HG03039 (cell line): ENCODE measurements at regions not wholly inside any gene's neighbourhood (a gene's known extent, or its start where the extent isn't known, plus 50 kb on each side); places are given as distances from the start of the nearest gene placed in this dataset.
"Not testable (repeated sequence)": the region's sequence is repeated elsewhere in the genome, so short reads cannot be mapped to it uniquely, and the experiment has no call there.

Source experiments
- ATAC-seq: cut with Tn5 transposase; IDR thresholded peaks from one replicate; pipeline ENCODE4 v1.9.1; 2021; ENCODE audit warnings: mild to moderate bottlenecking, moderate library complexity; ENCODE audit not compliant: unreplicated experiment

DNA sequence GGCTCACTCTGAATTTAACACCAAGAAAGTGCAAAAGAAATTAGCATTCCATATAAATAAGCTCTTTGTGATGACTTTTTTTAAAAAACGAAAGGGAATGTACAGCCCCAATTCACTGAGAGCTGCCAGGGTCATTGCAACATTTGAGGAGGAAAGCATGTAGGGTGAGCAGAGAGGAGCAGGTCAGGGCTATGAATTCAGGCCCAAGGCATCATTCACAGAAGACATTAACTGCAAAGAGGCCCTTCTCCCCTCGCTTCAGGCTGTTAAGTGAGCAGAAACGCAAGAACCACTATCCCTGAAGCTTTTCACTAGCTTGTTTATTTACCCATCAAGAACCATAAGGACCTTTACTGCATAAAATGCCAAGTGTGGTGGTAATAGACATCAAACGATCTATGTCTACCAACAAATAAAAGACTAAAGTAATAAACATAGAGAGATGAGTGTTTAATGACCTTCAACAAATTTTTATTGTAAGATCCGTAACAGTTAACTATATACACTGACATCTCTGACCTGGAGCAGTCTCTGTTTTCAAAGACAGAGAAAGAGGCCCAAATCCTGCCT, 333.1 kb upstream of the HNRNPA3 start:
- ATAC-seq: no peak

DNA sequence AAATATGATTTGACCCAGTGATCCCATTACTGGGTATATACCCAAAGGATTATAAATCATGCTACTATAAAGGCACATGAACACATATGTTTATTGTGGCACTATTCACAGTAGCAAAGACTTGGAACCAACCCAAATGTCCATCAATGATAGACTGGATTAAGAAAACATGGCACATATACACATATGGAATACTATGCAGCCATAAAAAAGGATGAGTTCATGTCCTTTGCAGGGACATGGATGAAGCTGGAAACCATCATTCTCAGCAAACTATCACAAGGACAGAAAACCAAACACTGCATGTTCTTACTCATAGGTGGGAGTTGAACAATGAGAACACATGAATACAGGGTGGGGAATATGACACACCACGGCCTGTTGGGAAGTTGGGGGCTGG, 330.5 kb upstream of the HNRNPA3 start:
- ATAC-seq: not testable (repeated sequence)

DNA sequence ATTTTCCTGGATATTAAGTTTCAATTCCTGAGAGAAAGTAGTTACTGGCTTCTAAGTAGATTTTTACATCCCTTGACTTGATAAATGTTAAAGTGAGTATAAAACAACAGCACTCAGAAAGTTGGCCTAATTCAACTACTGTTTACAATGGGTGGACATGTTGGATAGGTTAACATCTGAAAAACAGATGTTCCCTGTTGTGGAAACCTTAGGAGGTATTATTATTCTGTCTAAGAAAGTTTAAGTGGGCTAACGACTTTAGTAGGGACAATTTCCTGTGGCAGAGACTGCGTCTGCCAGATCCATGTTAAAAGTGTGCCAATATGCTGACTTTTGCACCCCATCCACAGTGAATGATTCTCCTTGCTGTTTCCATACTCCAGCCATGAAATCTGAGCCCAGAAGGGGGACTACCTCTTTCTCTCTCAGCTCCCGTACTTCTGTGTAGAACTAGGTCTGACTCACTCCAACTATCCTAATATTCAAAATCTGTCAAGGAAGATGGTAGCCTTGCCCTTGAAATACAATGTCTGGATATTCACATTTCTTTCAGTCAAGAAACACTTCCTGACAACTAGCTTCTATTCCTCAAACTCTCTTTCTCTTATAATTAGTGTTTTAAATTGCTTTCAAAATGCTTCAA, 327.5 kb upstream of the HNRNPA3 start:
- no peak for ATAC-seq

DNA sequence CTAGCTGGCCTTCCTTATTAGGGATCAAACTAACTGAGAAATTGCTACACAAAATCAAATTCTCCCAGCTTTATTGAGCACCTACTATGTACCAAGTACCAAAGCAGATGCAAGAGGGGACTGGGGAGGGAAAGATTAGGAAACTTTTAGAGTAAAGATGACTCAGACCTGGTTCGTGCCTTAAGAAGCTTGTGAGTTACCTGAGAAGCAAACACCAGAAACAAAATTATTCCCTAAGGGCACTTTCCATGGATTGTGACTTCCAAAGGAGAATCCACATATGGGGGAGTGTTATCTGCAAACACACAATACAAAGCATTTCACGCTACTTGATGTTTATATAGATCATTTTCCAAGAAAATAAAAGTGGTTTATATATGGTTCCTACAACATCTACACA, 326.9 kb upstream of the HNRNPA3 start:
- ATAC-seq: no peak

DNA sequence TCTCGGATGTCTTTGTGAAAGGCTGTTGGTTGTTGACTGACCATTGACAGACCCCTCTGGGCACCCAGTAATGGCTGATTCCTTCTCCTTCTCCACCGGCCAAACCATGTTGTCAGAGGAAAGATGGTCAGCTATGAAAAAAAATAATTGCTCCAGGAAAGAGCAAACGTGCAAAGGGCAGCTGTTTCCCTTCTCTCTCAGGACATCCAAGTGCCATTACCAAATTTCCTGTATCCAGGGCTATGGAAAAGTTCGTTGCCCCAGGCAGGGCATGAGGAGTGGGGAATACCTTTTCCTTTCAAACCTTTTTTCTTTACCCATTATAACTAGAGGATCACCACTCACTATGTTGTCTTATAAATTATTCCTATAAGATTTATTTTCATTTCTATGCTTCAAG, 321.5 kb upstream of the HNRNPA3 start:
- no peak for ATAC-seq

DNA sequence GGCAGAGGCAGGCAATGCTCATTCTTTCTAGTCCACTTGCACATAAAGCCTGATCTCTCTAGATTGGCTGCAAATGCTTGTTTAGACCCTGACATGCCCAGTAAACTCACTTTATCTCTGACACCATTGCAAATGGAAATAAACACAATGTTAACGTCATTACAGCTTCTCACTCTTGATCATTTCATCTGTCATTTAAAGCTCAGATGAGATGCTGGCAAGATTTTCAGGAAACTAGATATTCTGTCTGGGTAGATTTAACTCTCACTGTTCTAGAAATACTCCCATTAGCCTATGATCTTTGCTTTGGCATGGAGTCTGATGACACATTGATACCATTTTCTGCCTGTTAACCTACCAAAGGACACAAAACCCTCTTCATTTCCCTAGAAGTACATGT, 320.7 kb upstream of the HNRNPA3 start:
- ATAC-seq: no peak

DNA sequence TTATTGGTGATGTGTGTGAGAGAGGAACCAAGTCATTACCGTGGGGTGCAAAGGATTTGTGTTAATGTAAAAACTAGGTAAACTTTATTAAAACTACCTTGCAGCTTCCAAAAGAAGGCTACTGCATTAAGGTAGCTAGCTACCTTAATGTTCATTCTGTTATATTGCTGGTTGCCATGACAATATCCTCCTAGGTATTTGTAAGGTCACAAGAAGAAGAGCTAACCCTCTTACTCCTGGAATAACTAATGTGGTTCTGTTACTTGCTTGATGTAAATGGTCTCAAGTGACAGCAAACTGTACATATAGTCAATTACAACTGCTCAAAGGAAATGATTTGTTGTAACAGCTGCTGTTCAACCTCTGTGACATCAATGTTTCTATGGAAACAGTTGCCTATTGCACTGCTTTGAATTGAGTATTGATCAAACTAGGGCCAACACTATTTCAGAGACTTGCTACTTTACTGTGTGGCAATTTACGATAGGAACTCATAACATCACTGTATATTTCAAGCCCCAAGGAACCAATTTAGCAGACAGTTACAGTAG, 319.8 kb upstream of the HNRNPA3 start:
- no peak for ATAC-seq

DNA sequence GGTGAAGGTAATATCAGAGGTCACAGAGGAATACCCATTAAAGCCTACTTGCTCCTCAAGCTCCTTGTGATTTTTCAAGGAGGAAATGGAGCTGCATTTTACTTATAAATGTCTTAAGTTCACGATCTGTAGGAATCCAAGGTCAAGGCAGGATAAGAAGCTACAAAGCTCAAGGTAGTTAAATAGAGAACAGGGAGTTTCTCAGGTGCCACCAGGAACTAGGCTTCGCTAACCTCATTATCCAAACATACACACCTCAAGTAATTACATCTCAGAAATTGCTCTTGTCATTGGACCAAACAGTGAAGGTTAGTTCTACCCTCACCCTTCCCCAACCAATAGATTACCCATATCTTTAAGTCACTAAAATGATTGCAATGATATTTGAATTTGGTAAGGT, 317.4 kb upstream of the HNRNPA3 start:
- ATAC-seq: no peak

DNA sequence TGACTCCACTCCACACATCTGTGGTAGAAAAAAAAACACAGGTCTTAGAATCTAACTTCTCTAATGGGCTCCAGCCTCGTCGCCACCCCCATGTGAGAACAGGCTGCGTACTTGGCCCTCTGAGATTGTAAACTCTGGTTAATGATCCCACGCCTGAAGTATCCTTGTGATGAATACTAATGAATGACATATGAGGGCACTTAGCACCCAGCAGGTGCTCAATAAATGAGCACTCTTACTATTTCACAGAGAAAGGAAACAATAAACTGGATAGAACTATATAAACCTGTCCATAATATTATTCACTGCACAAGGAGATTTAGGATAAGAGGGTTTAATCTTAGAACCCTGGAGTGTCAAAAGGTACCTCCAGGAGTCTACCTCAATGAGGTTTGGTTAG, 310.1 kb upstream of the HNRNPA3 start:
- ATAC-seq: no peak

DNA sequence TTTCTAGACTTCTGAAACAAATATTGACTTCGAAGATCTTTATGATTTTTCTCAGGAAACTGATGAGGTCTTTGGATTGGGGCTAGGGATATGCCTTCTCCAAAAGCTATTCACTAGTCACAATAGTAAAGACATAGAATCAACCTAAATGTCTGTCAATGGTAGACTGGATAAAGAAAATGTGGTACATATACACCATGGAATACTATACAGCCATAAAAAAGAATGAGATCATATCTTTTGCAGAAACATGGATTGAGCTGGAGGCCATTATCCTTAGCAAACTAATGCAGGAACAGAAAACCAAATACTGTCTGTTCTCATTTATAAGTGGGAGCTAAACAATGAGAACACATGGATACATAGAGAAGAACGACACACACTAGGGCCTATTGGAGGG, 308.5 kb upstream of the HNRNPA3 start:
- ATAC-seq: not testable (repeated sequence)

DNA sequence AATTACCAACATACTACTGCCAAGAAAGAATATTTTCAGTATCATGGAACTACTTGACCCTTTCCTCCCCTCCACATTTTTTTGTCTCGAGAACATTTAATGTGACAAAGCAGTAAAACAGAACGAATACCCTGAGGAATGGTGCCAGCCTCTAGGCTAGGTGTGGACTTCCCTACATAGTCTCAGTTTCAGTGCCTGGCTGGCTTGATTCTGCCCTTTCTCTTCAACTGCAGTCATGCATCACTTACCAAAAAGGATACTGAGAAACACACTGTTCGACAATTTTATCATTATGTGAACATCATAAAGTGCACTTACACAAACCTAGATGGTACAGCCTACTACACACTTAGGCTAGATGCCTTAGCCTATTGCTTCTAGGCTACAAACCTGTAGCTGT, 305.3 kb upstream of the HNRNPA3 start:
- ATAC-seq: no peak

DNA sequence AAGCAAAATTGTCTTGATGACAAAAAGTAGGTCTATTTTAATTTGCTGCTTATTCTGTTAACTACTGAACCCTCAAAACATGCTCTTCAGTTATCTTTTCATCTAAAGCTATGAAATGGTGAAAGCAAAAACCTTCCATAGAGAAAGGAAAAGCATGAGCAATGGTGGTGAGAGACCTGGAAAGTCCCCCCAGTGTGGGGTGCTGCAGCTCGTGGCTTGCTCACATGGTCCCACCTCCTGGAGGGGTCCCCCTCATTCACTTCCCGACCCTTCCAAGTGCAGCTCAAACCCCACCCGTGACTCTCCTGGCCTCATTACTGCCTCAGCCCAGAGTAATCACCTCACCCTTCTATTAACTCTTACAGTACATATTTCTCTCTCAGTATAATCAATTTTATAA, 301.8 kb upstream of the HNRNPA3 start:
- ATAC-seq: no peak

DNA sequence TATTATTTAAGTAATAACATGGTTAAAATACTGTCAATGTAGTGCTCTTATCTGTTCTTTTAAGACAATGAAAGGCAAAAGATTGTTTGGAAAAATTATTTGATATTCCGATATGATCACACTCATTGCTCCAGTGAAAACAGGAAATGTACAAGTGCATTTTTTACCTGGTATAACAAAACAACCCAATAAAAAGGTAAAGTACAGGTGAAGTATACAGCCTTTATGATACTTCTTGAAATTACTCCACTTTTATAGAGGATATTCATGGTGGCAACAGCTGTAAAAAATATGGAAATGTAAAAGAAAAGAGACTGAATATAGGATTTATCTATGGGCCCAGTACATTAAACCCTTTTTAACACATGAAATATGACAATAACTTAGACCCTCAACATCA, 298.6 kb upstream of the HNRNPA3 start:
- ATAC-seq: no peak

DNA sequence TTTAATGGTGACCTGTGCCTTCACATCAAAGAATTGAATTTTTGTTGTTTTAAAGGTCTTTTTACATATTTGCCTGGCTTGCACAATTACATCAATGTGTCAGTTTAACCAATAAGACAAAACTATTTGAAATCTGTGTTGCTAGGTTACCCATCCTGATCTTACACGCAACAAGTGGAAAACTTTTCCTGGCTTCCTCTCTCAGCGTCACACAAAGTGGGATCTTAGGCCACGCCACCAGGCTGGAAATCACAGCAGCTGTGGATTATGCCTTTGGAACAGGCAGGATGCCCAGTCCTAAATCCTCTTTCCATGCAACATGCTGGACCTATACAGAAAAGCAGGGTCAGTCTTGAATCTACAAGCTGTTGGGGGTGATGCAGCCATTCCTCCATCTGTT, 298.2 kb upstream of the HNRNPA3 start:
- no peak for ATAC-seq

DNA sequence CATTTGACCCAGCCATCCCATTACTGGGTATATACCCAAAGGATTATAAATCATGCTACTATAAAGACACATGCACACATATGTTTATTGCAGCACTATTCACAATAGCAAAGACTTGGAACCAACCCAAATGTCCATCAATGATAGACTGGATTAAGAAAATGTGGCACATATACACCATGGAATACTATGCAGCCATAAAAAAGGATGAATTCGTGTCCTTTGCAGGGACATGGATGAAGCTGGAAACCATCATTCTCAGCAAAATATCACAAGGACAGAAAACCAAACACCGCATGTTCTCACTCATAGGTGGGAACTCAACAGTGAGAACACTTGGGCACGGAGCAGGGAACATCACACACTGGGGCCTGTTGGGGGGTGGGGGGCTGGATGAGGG, 290.0 kb upstream of the HNRNPA3 start:
- not testable (repeated sequence) for ATAC-seq

DNA sequence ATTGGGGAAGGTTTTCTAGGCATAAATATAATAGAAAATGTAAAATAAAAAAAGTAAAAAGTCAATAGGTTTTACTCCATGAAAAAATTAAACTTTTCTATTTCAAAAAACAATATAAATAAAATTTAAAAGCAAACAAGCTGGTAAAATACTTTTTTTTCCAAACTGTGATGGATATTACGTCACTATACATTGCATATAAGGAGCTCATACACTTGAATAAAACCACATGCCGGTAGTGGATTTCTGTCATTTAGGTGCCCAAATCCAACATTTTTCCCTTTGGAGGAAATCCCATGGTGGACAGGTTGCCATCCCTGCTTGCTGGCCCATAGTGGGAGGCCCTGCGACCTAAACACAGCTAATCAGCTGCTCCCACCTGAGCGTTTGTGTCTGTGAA, 289.4 kb upstream of the HNRNPA3 start:
- ATAC-seq: no peak

DNA sequence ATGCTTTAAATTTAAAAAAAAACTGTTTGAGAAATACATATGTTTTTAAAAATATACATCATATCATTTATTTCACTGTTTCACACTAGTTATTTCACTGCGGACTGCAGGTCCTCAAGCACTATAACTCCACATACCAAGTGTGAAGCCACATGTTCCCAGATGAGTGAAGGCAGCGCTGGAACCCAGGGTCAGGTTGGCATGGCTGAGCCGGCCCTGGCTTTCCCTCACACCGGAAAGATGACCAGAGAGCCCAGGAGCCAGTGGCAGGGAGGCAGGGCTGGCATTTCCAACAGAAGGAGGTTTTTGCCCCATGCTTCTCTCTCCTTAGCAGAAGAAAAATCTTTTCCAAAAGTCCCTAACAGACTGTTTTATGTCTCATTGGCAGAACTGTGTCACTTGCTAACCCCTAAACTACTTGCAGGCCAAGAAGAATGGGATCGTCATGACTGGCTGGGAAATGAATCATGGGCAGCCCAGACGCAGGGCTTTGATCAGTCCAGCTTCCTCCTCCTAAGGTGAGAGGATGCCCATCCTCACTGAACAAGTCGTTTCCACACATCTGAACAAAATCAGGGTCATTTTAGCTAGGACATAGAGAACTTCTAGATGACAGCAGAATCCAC, 287.6 kb upstream of the HNRNPA3 start:
- no peak for ATAC-seq

DNA sequence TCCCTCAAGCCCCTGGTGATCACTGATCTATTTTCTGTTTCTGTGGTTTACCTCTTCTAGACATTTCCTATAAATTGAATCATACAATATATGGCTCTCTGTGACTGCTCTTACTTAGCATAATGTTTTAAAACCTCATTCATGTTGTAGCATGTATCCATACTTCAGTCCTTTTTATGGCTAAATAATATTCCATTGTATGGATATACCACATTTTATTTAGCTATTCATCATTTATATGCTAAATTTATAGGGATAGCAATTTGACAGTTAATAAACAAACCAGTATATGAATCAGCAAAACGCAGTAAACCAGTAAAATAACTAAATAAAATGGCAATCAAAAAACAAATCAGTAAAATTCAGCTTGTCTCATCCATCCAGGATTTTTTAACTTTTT, 286.1 kb upstream of the HNRNPA3 start:
- ATAC-seq: no peak

DNA sequence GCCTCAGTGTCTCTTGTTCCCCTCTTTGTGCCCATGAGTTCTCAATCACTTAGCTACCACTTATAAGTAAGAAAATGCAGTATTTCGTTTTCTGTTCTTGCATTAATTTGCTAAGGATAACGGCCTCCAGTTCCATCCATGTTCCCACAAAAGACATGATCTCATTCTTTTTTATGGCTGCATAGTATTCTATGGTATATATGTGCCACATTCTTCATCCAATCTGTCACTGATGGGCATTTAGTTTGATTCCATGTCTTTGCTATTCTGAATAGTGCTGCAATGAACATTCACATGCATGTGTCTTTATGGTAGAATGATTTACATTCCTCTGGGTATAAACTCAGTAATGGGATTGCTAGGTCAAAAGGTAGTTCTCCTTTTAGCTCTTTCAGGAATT, 283.2 kb upstream of the HNRNPA3 start:
- ATAC-seq: not testable (repeated sequence)

DNA sequence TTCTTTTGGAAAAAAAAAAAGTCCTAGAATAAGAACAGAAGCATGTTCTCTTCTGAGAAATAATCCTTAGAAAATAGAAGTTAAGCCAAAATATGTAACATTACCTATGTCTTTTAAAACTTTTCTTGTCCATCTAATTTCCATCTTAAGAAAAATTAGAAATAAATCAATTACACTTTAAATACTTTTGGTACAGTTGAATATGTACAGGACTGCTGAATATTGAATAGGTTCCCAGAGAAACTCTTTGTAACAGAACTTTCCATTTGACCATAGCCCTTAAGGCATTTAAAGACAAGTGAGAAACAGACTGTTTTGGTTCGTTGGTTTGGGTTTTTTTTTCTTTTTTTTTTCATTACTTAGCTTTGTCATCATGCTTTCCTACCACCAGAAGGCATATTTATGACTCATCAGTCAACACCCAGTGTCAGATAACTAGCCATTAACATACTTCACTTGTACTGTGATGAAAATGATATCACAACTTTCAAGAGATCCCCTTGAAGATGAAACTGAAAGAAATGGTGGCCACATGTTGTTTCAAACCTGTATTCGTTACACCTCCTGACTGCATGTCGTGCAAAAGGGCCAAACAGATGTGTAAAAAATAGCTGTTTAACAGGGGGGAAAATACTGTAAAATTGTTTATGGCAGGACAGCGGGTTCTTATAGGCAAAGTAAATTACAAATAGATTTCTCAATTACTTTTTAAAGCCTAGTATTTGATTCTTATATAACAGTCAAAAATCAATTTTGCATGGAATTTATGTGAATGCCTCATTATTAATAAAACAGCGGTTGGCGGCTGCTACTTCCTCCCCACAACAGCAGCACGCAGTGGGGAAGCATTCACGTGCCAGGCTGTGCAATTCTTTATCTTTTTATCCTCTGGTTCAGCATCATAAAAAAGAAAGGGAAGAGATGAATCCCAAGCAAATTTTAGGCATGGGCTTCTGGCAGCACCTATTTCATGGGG, 280.7 kb upstream of the HNRNPA3 start:
- ATAC-seq: peak; percentile 97

DNA sequence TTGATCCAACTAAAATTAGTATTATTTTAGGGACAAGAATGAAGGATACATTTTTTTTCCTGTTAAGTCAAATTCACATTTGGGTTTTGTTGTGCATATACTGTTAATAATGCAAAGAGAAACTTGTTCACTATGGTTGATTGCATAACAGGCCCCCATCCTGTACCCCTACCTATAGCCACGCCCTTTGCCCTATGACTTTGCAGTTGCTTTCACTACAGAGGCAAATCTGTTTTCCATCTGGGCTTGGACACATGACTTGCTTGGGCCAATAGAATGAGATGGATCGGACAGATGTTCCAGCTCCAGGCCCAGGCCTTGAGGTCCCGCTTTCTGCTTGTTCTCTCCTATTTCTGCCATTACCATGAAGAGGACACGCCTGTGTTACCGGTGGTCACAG, 278.5 kb upstream of the HNRNPA3 start:
- no peak for ATAC-seq
